IMR-90 (cell line): ENCODE measurements at regions not wholly inside any gene's neighbourhood (a gene's known extent, or its start where the extent isn't known, plus 50 kb on each side); places are given as distances from the start of the nearest gene placed in this dataset.

ENCODE experiments used
- ATAC-seq: fragments of 200-7000 bp; cut with Tn5 transposase; 2 replicates; pipeline ENCODE4 v1.9.1; 2020; ENCODE audit warnings: low read depth, mild to moderate bottlenecking, moderate library complexity
- BruUV-seq: library from RNA; stranded (reverse); fragments of 400-500 nt; replicated peaks from 2 replicates; lab custom pipeline; 2021; lab: Mats Ljungman, UMichigan
- CTCF ChIA-PET: fragments of 300-600 bp; formaldehyde crosslinking; extraction: SDS; loops from one replicate; lab custom pipeline; 2021; ENCODE audit warnings: antibody characterized with exemption; lab: Yijun Ruan, JAX
- POLR2A ChIA-PET: fragments of 300-600 bp; sonication (Branson Sonifier 250); formaldehyde crosslinking; loops from one replicate; lab custom pipeline; 2022; ENCODE audit warnings: antibody characterized with exemption; ENCODE audit not compliant: unreplicated experiment; lab: Charles Lee
- DNase-seq: peaks from one replicate; pipeline ENCODE4 v3.0.0; 2013
- H2AFZ ChIP-seq: replicated peaks from 2 replicates; pipeline ENCODE3; 2013; ENCODE audit warnings: low read length, mild to moderate bottlenecking; ENCODE audit not compliant: poor library complexity
- H2AK5ac ChIP-seq: 2 replicates; pipeline ENCODE4 v1.6.1; 2013; ENCODE audit warnings: low read depth, low read length, inconsistent platforms
- H2AK9ac ChIP-seq: replicated peaks from 2 replicates; pipeline ENCODE3; 2013; ENCODE audit warnings: mild to moderate bottlenecking, low read depth, low read length, moderate library complexity; ENCODE audit not compliant: poor library complexity
- H2BK120ac ChIP-seq: 2 replicates; pipeline ENCODE4 v1.6.1; 2013; ENCODE audit warnings: low read depth, low read length, inconsistent platforms
- H2BK15ac ChIP-seq: 3 replicates; pipeline ENCODE4 v1.6.1; 2013; ENCODE audit warnings: low read depth, low read length, inconsistent platforms
- H2BK20ac ChIP-seq: 2 replicates; pipeline ENCODE4 v1.6.1; 2013; ENCODE audit warnings: low read depth, mild to moderate bottlenecking, inconsistent platforms, low read length, moderate library complexity
- H2BK5ac ChIP-seq: 2 replicates; pipeline ENCODE4 v1.6.1; 2013; ENCODE audit warnings: mild to moderate bottlenecking, low read depth, low read length, inconsistent platforms; ENCODE audit not compliant: poor library complexity, severe bottlenecking
- H3K14ac ChIP-seq: replicated peaks from 2 replicates; pipeline ENCODE4 v1.6.1; 2013; ENCODE audit warnings: low read depth, low read length, inconsistent platforms
- H3K18ac ChIP-seq: 2 replicates; pipeline ENCODE4 v1.6.1; 2013; ENCODE audit warnings: low read depth, low read length, control low read depth
- H3K23ac ChIP-seq: 2 replicates; pipeline ENCODE4 v1.6.1; 2013; ENCODE audit warnings: low read depth, low read length, inconsistent platforms
- H3K27ac ChIP-seq: 2 replicates; pipeline ENCODE4 v1.5.1; 2013; ENCODE audit warnings: mild to moderate bottlenecking, control low read depth, low read length; ENCODE audit not compliant: insufficient read depth
- H3K27me3 ChIP-seq: 2 replicates; pipeline ENCODE4 v1.6.1; 2013; ENCODE audit warnings: low read length; ENCODE audit not compliant: control insufficient read depth, insufficient read depth
- H3K36me3 ChIP-seq: 2 replicates; pipeline ENCODE4 v1.6.1; 2013; ENCODE audit warnings: low read length, mixed read lengths; ENCODE audit not compliant: control insufficient read depth, insufficient read depth
- H3K4ac ChIP-seq: 2 replicates; pipeline ENCODE4 v1.6.1; 2013; ENCODE audit warnings: low read depth, low read length, inconsistent platforms
- H3K4me1 ChIP-seq: 2 replicates; pipeline ENCODE4 v1.6.1; 2013; ENCODE audit warnings: low read length, mixed read lengths; ENCODE audit not compliant: control insufficient read depth, insufficient read depth
- H3K4me2 ChIP-seq: 2 replicates; pipeline ENCODE4 v1.6.1; 2013; ENCODE audit warnings: low read depth, mild to moderate bottlenecking, control low read depth, low read length, moderate library complexity
- H3K4me3 ChIP-seq: 2 replicates; pipeline ENCODE4 v1.5.1; 2013; ENCODE audit warnings: low read depth, mild to moderate bottlenecking, control low read depth, low read length, moderate library complexity; ENCODE audit not compliant: insufficient read depth
- H3K56ac ChIP-seq: 2 replicates; pipeline ENCODE4 v1.6.1; 2013; ENCODE audit warnings: low read length, inconsistent platforms; ENCODE audit not compliant: insufficient read depth; ENCODE audit errors: extremely low read depth
- H3K79me1 ChIP-seq, 2 experiments: 2 replicates each; pipeline ENCODE4 v1.6.1; 2013; ENCODE audit warnings: low read length in 2 of 2, inconsistent platforms in 1 of 2, low read depth in 1 of 2
- H3K9ac ChIP-seq: 2 replicates; pipeline ENCODE4 v1.6.1; 2013; ENCODE audit warnings: low read depth, low read length, control low read depth
- H3K9me1 ChIP-seq: 2 replicates; pipeline ENCODE4 v1.6.1; 2013; ENCODE audit warnings: low read length, inconsistent platforms; ENCODE audit not compliant: insufficient read depth
- H3K9me3 ChIP-seq: 2 replicates; pipeline ENCODE4 v1.6.1; 2013; ENCODE audit warnings: low read length; ENCODE audit not compliant: control insufficient read depth, insufficient read depth
- H4K20me1 ChIP-seq: 2 replicates; pipeline ENCODE4 v1.6.1; 2013; ENCODE audit warnings: low read length, inconsistent platforms; ENCODE audit not compliant: insufficient read depth
- H4K5ac ChIP-seq: 2 replicates; pipeline ENCODE4 v1.6.1; 2013; ENCODE audit warnings: mild to moderate bottlenecking, low read depth, low read length, control low read depth
- H4K8ac ChIP-seq, 2 experiments: 2 replicates each; pipeline ENCODE4 v1.6.1; 2013; ENCODE audit warnings: low read depth in 2 of 2, low read length in 2 of 2, control low read depth in 1 of 2, inconsistent platforms in 1 of 2
- H4K91ac ChIP-seq: 2 replicates; pipeline ENCODE4 v1.6.1; 2013; ENCODE audit warnings: low read depth, low read length, inconsistent platforms; ENCODE audit not compliant: insufficient read depth
- BHLHE40 ChIP-seq: fragments of 150-350 bp; IDR thresholded peaks from 2 replicates; pipeline ENCODE4 v1.6.1; 2016; ENCODE audit warnings: mild to moderate bottlenecking, low read depth, low read length
- CEBPB ChIP-seq: IDR thresholded peaks from 2 replicates; pipeline ENCODE4 v1.6.1; 2012; ENCODE audit warnings: low read depth, low read length, improper control_type of control experiment
- CHD1 ChIP-seq: IDR thresholded peaks from 2 replicates; pipeline ENCODE4 v1.6.1; 2012; ENCODE audit warnings: low read depth, low read length, improper control_type of control experiment
- ELK1 ChIP-seq: fragments of 150-350 bp; IDR thresholded peaks from 2 replicates; pipeline ENCODE4 v1.6.1; 2016; ENCODE audit warnings: low read depth, mild to moderate bottlenecking, low read length, moderate library complexity, borderline replicate concordance
- FOS ChIP-seq: fragments of 150-350 bp; IDR thresholded peaks from 2 replicates; pipeline ENCODE4 v1.6.1; 2016; ENCODE audit warnings: low read depth, low read length
- MAFK ChIP-seq: IDR thresholded peaks from 2 replicates; pipeline ENCODE4 v1.6.1; 2012; ENCODE audit warnings: low read depth, low read length, improper control_type of control experiment
- MAZ ChIP-seq: IDR thresholded peaks from 2 replicates; pipeline ENCODE4 v1.6.1; 2012; ENCODE audit warnings: low read depth, mild to moderate bottlenecking, low read length, improper control_type of control experiment, moderate library complexity, borderline replicate concordance
- MXI1 ChIP-seq: IDR thresholded peaks from 2 replicates; pipeline ENCODE4 v1.6.1; 2012; ENCODE audit warnings: low read depth, mild to moderate bottlenecking, low read length, moderate library complexity, borderline replicate concordance
- NFE2L2 ChIP-seq: fragments of 150-350 bp; IDR thresholded peaks from 2 replicates; pipeline ENCODE4 v1.6.1; 2016; ENCODE audit warnings: low read depth, mild to moderate bottlenecking, low read length
- POLR2A ChIP-seq: IDR thresholded peaks from 2 replicates; pipeline ENCODE4 v1.6.1; 2012; ENCODE audit warnings: mild to moderate bottlenecking, low read depth, low read length
- RAD21 ChIP-seq: IDR thresholded peaks from 2 replicates; pipeline ENCODE4 v1.6.1; 2012; ENCODE audit warnings: low read length, improper control_type of control experiment
- RCOR1 ChIP-seq: IDR thresholded peaks from 2 replicates; pipeline ENCODE4 v1.6.1; 2012; ENCODE audit warnings: mild to moderate bottlenecking, low read length, improper control_type of control experiment; ENCODE audit not compliant: insufficient replicate concordance
- RFX5 ChIP-seq: IDR thresholded peaks from 2 replicates; pipeline ENCODE4 v1.8.0; 2012; ENCODE audit warnings: low read depth, mild to moderate bottlenecking, low read length, moderate library complexity
- SMC3 ChIP-seq: fragments of 150-350 bp; IDR thresholded peaks from 2 replicates; pipeline ENCODE4 v1.6.1; 2016; ENCODE audit warnings: low read depth, mild to moderate bottlenecking, antibody characterized with exemption, low read length, moderate library complexity
- WGBS, 2 experiments: methylation state at CpG; one replicate each; pipeline versions ENCODE4 v1.1.5 to v1.1.7; 2013; ENCODE audit warnings: missing lambda C conversion rate in 2 of 2; ENCODE audit not compliant: insufficient read length in 1 of 2; ENCODE audit errors: extremely low coverage in 2 of 2; 5-methylcytosine and 5-hydroxymethylcytosine counted together
- dilution Hi-C: fragments of 300-500 bp; cut with HindIII; formaldehyde crosslinking; loops from one replicate; pipeline ENCODE4 v1.14.3; 2018; ENCODE audit warnings: low sequenced_read_pairs; ENCODE audit not compliant: unreplicated experiment
- in situ Hi-C: fragments of 300-500 bp; cut with MboI; formaldehyde crosslinking; loops from 3 replicates; pipeline ENCODE4 v1.14.3; 2019; ENCODE audit warnings: low sequenced_read_pairs, inconsistent platforms, mixed read lengths
- intact Hi-C: fragments of 100-400 bp; cut with micrococcal nuclease; formaldehyde crosslinking; loops from 2 replicates; pipeline ENCODE4 v1.10.0; 2022
- TF ChIP-seq, protein P1 (sequence below): conservative IDR thresholded peaks from 2 replicates; pipeline ENCODE4 v1.5.1; 2012; ENCODE audit warnings: mild to moderate bottlenecking, low read depth, low read length, improper control_type of control experiment
- TF ChIP-seq, protein P2 (sequence below): fragments of 150-350 bp; IDR thresholded peaks from 2 replicates; pipeline ENCODE4 v1.6.1; 2017; ENCODE audit warnings: mild to moderate bottlenecking, antibody characterized with exemption, low read length, low read depth

DNA sequence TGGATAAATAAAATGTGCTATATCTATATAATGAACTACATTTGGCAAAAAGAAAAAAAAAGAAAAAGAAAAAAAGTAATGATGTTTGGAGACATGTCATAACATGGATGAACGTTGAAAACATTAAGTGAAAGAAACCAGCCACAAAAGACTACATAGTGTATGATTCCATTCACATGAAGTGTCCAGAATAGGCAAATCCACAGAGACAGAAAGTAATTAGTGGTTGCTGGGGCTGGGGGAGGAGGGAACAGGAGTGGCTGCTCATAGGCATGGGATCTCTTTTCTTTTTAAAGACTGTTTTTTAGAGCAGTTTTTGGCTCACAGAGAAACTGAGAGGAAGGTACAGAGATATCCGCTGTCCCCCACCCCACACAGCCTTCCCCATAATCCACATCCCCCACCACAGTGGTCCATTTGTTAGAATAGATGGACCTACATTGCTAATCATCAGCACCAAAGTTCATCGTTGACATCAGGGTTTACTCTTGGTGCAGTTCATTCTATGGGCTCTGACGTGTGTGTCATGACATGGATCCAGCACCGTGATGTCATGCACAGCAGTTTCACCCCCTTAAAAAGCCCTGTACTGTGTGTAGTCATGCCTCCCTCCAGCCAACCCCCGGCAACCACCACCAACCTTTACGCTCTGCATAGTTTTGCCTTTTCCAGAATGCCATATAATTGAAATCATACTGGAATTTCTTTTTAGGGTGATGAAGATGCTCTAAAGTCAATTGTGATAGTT, 240.9 kb upstream of the RREB1 start:
- intact Hi-C loops = no loop called here
- in situ Hi-C loops = no loop called here
- ATAC-seq (no peak), DNase-seq (no peak)
- no peak overlapping the region for H3K18ac ChIP-seq
- no peaks in the 10 kb centered on the region for H4K20me1 ChIP-seq
- no peak overlapping the region for H3K56ac ChIP-seq
- no peak overlapping the region for H3K23ac ChIP-seq
- no peaks in the 10 kb centered on the region for H3K9me3 ChIP-seq
- H3K4me1 ChIP-seq = no peaks in the 10 kb centered on the region
- no TSS peak for BruUV-seq
- H2BK120ac ChIP-seq = no peak overlapping the region
- no peak overlapping the region for H3K4ac ChIP-seq
- no peak overlapping the region for H2AFZ ChIP-seq
- H3K14ac ChIP-seq = no peak overlapping the region
- no peaks in the 10 kb centered on the region for H3K79me1 ChIP-seq
- H3K27ac ChIP-seq = no peak overlapping the region
- no peaks in the 10 kb centered on the region for H3K36me3 ChIP-seq
- H3K27me3 ChIP-seq = no peaks in the 10 kb centered on the region; the same call in 1 of the 2 replicates
- no peak overlapping the region for H3K9ac ChIP-seq
- TF ChIP-seq RCOR1 (no peak), SMC3 (no peak), ELK1 (no peak), POLR2A (no peak), MAFK (no peak), RFX5 (no peak), NFE2L2 (no peak), RAD21 (no peak), MAZ (no peak), MXI1 (no peak), CHD1 (no peak), FOS (no peak), CEBPB (no peak), BHLHE40 (no peak)
- TF ChIP-seq, protein P1, sequence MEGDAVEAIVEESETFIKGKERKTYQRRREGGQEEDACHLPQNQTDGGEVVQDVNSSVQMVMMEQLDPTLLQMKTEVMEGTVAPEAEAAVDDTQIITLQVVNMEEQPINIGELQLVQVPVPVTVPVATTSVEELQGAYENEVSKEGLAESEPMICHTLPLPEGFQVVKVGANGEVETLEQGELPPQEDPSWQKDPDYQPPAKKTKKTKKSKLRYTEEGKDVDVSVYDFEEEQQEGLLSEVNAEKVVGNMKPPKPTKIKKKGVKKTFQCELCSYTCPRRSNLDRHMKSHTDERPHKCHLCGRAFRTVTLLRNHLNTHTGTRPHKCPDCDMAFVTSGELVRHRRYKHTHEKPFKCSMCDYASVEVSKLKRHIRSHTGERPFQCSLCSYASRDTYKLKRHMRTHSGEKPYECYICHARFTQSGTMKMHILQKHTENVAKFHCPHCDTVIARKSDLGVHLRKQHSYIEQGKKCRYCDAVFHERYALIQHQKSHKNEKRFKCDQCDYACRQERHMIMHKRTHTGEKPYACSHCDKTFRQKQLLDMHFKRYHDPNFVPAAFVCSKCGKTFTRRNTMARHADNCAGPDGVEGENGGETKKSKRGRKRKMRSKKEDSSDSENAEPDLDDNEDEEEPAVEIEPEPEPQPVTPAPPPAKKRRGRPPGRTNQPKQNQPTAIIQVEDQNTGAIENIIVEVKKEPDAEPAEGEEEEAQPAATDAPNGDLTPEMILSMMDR = no peak
- TF ChIP-seq, protein P2, sequence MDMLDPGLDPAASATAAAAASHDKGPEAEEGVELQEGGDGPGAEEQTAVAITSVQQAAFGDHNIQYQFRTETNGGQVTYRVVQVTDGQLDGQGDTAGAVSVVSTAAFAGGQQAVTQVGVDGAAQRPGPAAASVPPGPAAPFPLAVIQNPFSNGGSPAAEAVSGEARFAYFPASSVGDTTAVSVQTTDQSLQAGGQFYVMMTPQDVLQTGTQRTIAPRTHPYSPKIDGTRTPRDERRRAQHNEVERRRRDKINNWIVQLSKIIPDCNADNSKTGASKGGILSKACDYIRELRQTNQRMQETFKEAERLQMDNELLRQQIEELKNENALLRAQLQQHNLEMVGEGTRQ = no peak
- no peaks in the 10 kb centered on the region for H3K9me1 ChIP-seq
- H2BK20ac ChIP-seq = no peak overlapping the region
- H2BK15ac ChIP-seq = no peak overlapping the region
- no CpG with 5 or more reads among the region's 7 CpGs for WGBS, 2 experiments
- H2AK9ac ChIP-seq = no peak overlapping the region
- no peak overlapping the region for H3K4me2 ChIP-seq
- H4K91ac ChIP-seq = no peak overlapping the region
- H2BK5ac ChIP-seq = no peak overlapping the region
- H2AK5ac ChIP-seq = no peak overlapping the region
- H4K8ac ChIP-seq = no peak overlapping the region
- H4K5ac ChIP-seq = no peak overlapping the region
- dilution Hi-C loops = no loop called here
- POLR2A ChIA-PET = no interaction called here
- H3K4me3 ChIP-seq = no peak overlapping the region
- CTCF ChIA-PET = no interaction called here
